Osteocyte (in vitro differentiated cells): ENCODE measurements at regions not wholly inside any gene's neighbourhood (a gene's known extent, or its start where the extent isn't known, plus 50 kb on each side); places are given as distances from the start of the nearest gene placed in this dataset.

ENCODE experiments used
- DNase-seq: peaks from one replicate; pipeline ENCODE4 v3.0.0; 2021; ENCODE audit warnings: mixed read lengths; ENCODE audit not compliant: unreplicated experiment; ENCODE audit errors: extremely low spot score
- H3K27ac Mint-ChIP-seq: one replicate; pipeline ENCODE4 v1.8.0; 2021; ENCODE audit warnings: mild to moderate bottlenecking, mixed read lengths; ENCODE audit not compliant: unreplicated experiment
- H3K27me3 Mint-ChIP-seq: one replicate; pipeline ENCODE4 v1.8.0; 2021; ENCODE audit warnings: mixed read lengths; ENCODE audit not compliant: unreplicated experiment
- H3K36me3 Mint-ChIP-seq: one replicate; pipeline ENCODE4 v1.8.0; 2021; ENCODE audit warnings: mixed read lengths; ENCODE audit not compliant: unreplicated experiment
- H3K4me1 Mint-ChIP-seq: one replicate; pipeline ENCODE4 v1.8.0; 2021; ENCODE audit warnings: mixed read lengths; ENCODE audit not compliant: unreplicated experiment
- H3K4me3 Mint-ChIP-seq: one replicate; pipeline ENCODE4 v1.8.0; 2021; ENCODE audit warnings: mild to moderate bottlenecking, moderate library complexity, mixed read lengths; ENCODE audit not compliant: unreplicated experiment
- H3K9me3 Mint-ChIP-seq: one replicate; pipeline ENCODE4 v1.8.0; 2021; ENCODE audit warnings: mixed read lengths; ENCODE audit not compliant: unreplicated experiment
- TF ChIP-seq, protein P1 (sequence below): fragments of 200-600 bp; sonication (generic); IDR thresholded peaks from 2 replicates; pipeline ENCODE4 v1.5.0; 2021; ENCODE audit warnings: antibody characterized with exemption, mild to moderate bottlenecking, moderate library complexity

DNA sequence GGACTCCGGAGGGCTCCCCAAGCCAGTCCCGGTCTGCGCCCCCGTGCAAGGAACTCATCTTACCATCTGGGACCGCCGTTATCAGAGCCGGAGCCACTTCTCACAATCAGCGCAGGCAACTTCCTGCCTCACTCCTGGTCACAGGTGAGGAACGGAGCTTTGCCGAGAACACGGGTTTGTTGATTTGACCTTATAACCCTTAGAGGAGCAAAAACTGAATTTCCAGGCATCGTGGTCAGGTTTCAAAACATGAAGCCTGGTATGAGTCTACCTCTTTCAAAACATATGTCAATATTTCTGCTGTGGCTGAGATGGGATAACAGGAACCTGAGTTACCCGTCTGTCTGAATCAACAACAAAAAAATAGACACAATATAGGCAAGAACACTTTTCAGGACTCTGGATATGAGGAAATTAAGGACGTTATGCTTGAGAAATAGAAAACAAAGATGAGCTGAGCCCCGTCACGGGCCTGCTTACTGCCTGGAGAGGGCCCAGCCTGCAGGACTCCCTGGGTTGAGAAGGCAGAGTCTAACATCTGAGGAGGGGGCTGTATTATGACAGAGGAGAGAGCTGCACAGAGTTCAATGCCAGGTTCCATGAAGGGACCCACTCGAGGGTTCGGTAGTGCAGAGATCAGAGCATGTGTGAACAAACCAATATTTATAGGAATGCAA is 148.7 kb downstream of the NDUFA10 start:
- Mint-ChIP-seq H3K27ac (no peak overlapping the region), H3K36me3 (no peaks in the 10 kb centered on the region), H3K9me3 (no peaks in the 10 kb centered on the region), H3K27me3 (peaks cover 3% of the 10 kb centered on the region), H3K4me3 (no peak overlapping the region), H3K4me1 (peaks cover 6% of the 10 kb centered on the region)
- TF ChIP-seq, protein P1, sequence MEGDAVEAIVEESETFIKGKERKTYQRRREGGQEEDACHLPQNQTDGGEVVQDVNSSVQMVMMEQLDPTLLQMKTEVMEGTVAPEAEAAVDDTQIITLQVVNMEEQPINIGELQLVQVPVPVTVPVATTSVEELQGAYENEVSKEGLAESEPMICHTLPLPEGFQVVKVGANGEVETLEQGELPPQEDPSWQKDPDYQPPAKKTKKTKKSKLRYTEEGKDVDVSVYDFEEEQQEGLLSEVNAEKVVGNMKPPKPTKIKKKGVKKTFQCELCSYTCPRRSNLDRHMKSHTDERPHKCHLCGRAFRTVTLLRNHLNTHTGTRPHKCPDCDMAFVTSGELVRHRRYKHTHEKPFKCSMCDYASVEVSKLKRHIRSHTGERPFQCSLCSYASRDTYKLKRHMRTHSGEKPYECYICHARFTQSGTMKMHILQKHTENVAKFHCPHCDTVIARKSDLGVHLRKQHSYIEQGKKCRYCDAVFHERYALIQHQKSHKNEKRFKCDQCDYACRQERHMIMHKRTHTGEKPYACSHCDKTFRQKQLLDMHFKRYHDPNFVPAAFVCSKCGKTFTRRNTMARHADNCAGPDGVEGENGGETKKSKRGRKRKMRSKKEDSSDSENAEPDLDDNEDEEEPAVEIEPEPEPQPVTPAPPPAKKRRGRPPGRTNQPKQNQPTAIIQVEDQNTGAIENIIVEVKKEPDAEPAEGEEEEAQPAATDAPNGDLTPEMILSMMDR: no peak
- DNase-seq: peak; percentile 73

DNA sequence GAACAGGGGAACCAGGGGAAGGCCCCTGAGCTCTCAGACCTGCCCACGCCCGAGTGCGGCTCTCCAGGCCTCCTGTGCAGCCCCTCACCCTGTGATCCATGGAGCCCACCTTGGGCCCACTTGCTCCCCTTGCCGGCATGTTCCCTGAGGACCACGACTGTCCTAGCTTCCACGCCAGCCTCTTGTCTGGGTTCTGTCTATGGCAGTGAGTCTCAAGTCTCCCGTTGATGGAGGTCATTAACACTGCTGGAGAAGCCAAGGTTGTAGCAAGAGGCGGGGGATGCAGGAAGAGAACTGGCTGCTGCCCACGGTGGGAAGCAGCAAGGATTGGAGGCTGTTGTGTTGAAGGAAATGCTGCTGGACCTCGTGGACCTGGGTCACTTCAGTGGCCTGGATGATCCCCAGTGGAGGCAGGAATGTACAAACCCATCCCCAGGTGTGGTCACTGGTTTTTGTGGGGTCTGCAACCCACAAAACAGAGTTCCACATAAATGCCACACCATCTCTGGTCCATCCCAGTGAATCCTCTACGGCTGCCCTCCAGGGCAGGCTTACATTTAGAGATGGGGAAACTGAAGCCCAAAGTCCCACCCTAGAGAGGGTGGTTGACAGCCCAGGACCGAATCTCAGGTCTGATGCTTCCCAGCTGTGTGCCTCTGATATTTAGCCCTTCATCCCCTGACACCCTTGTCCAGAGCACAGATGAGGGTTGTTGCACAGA is 150.3 kb downstream of the NDUFA10 start:
- Mint-ChIP-seq H3K4me3 (no peak overlapping the region), H3K27ac (no peak overlapping the region), H3K4me1 (no peaks in the 10 kb centered on the region), H3K9me3 (no peaks in the 10 kb centered on the region), H3K27me3 (peaks cover 3% of the 10 kb centered on the region), H3K36me3 (no peaks in the 10 kb centered on the region)
- DNase-seq: peak; percentile 66
- TF ChIP-seq, protein P1: no peak

DNA sequence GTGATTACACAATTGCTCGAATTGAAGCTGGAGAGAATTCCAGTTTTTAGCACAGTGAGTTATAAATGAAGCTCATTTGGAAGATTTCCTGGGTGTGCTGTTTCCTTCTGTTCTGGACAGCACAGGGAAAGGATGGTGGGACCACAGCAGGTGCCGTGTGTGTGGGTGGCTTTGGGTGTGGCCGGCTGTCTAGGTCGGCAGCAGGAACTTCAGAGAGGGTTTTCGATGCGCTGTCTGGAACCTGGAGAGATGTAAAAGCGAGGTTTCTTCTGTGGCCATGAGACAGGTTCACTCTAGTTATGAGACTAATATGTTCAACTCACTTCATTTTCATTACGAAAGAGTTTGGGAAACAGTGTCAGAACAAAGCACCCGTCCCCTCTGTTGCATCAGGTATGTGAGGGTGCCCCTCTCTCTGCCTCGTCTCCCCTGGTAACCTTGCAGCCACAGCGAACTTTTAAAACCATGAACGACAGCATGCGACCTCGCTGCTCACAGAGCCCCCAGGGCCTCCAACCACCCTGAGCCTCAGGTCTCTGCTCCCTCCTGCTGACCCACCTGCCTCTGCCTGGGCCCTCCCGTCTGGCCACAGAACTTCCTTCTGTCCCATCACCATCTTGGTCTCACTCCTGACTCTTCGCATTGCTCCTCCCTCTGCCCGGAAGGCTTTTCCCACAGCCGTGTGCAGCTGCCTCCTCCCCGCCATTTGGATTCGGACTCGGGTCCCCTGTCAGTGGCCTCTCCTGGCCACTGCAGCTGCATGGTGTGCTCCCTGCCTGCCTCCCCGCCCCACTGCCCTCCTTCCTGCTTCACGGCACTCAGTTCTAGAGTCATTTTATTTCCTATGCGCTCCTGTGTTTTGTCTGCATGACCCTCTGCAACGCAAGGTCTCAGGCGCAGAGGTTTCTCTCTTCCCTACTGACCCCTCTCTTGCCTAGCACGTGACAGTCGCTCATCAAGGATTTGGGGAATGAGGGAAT is 151.2 kb downstream of the NDUFA10 start:
- H3K36me3 Mint-ChIP-seq: no peaks in the 10 kb centered on the region
- H3K9me3 Mint-ChIP-seq: no peaks in the 10 kb centered on the region
- TF ChIP-seq, protein P1: no peak
- no peak overlapping the region for H3K4me3 Mint-ChIP-seq
- peak; percentile 60 for DNase-seq
- H3K27ac Mint-ChIP-seq: no peak overlapping the region
- no peaks in the 10 kb centered on the region for H3K4me1 Mint-ChIP-seq
- H3K27me3 Mint-ChIP-seq: peaks cover 3% of the 10 kb centered on the region

DNA sequence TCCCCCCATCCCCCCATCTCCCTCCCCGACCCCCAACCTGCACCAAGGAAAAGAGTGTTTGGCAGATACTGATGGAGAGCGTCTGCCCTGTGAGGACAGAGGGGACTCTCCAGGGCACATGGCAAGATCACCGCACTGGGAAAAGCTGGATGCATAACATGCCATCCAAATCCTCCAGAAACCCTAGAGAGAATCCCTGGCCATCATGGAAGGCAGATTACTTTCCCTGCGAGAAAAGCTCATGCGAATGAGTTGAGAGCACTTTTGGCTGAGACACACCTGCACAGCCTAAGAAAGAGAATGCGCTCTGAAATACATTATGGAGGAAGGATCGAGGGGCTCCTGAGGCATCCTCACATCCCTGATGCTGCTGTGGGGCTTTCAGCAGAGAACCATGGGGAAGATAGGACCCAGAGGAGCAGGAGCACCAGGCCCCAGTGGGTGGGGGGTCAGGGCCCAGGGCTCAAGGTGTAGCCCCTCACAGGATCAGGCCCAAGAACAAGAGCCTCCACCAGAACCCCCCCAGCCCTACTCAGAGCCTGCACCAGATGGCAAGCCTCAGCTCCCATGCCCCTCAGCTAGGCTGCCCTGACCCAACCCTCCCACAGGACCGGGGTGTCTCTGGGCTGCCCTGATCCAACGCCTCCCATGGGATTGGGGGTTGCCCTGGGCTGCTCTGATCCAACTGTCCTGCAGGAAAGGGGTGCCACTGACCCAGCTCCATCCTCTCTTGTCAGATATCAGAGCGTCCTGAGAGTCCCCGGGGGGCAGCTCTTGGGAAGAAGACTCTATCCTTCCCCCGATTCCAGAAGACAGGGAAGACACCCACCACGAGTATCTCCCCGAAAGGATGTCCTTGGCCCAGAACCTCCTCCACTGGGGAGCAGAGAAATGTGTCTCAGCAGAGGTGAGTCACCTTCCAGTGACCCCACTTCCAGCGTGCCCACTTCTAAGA is 153.4 kb downstream of the NDUFA10 start:
- Mint-ChIP-seq H3K4me3 (no peak overlapping the region), H3K36me3 (no peaks in the 10 kb centered on the region), H3K27me3 (peaks cover 3% of the 10 kb centered on the region), H3K9me3 (no peaks in the 10 kb centered on the region), H3K27ac (no peak overlapping the region), H3K4me1 (no peaks in the 10 kb centered on the region)
- TF ChIP-seq, protein P1: no peak
- DNase-seq: peak; percentile 78
